T-helper 2 cell treated with Interferon-gamma antibody and Interleukin-4, amounts not matched to agents 5 μg/mL and 100 μg/mL, for 36 hours (primary cell): ENCODE measurements at regions not wholly inside any gene's neighbourhood (a gene's known extent, or its start where the extent isn't known, plus 50 kb on each side); places are given as distances from the start of the nearest gene placed in this dataset.

Experiments
- DNase-seq: peaks from one replicate; pipeline ENCODE4 v3.0.0; 2021; ENCODE audit warnings: low spot score
- H3K27ac Mint-ChIP-seq: one replicate; pipeline ENCODE4 v1.8.0; 2021; ENCODE audit warnings: mild to moderate bottlenecking, mixed read lengths
- H3K27me3 Mint-ChIP-seq: one replicate; pipeline ENCODE4 v1.8.0; 2021; ENCODE audit warnings: low read depth, mixed read lengths
- H3K36me3 Mint-ChIP-seq: one replicate; pipeline ENCODE4 v1.8.0; 2021; ENCODE audit warnings: low read depth, mixed read lengths
- H3K4me1 Mint-ChIP-seq: one replicate; pipeline ENCODE4 v1.8.0; 2021; ENCODE audit warnings: low read depth, mixed read lengths
- H3K4me3 Mint-ChIP-seq: one replicate; pipeline ENCODE4 v1.8.0; 2022; ENCODE audit warnings: mild to moderate bottlenecking, moderate library complexity, mixed read lengths
- H3K9me3 Mint-ChIP-seq: one replicate; pipeline ENCODE4 v1.8.0; 2021; ENCODE audit warnings: mixed read lengths

GRCh38 chrX:69323786-69324720 is 158.8 kb upstream of the PJA1 start:
- Mint-ChIP-seq H3K36me3 (no peaks in the 10 kb centered on the region), H3K9me3 (no peaks in the 10 kb centered on the region), H3K4me3 (no peak overlapping the region), H3K27ac (no peak overlapping the region), H3K27me3 (no peaks in the 10 kb centered on the region), H3K4me1 (no peaks in the 10 kb centered on the region)
- no peak for DNase-seq

- Mint-ChIP-seq H3K27ac (no peak overlapping the region), H3K4me1 (no peaks in the 10 kb centered on the region), H3K4me3 (no peak overlapping the region), H3K9me3 (no peaks in the 10 kb centered on the region), H3K36me3 (no peaks in the 10 kb centered on the region), H3K27me3 (no peaks in the 10 kb centered on the region)
- no peak for DNase-seq
These were observed 156.5 kb upstream of the PJA1 start for GRCh38 chrX:69321789-69322188.

- H3K27ac Mint-ChIP-seq: no peak overlapping the region
- H3K4me3 Mint-ChIP-seq: no peak overlapping the region
- H3K4me1 Mint-ChIP-seq: no peaks in the 10 kb centered on the region
- DNase-seq: no peak
- no peaks in the 10 kb centered on the region for H3K9me3 Mint-ChIP-seq
- no peaks in the 10 kb centered on the region for H3K36me3 Mint-ChIP-seq
- H3K27me3 Mint-ChIP-seq: no peaks in the 10 kb centered on the region
These were observed 155.9 kb upstream of the PJA1 start for GRCh38 chrX:69321006-69321655.

- DNase-seq: no peak
- H3K9me3 Mint-ChIP-seq: no peaks in the 10 kb centered on the region
- H3K4me1 Mint-ChIP-seq: no peaks in the 10 kb centered on the region
- no peak overlapping the region for H3K27ac Mint-ChIP-seq
- no peak overlapping the region for H3K4me3 Mint-ChIP-seq
- H3K36me3 Mint-ChIP-seq: no peaks in the 10 kb centered on the region
- H3K27me3 Mint-ChIP-seq: no peaks in the 10 kb centered on the region
These were observed 154.9 kb upstream of the PJA1 start for GRCh38 chrX:69320116-69320515.

DNA sequence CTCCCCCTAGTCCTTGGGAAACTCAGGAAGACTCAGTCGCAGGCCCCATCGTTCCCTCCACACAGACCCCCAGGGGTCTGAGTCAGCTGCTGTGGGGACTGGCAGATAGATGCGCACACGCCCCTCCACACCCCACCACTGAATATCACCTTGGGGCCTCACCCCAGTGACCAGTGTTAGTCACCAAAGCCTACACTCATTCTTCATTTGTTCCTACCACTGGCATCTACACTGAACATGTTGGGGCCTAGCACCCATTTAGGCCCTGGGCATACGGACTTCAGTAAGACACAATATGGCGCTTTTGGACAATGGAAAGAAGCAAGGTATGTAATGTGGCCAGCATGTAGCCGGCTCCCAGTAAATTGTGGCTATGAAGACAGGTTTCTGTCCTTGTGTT is 154.1 kb upstream of the PJA1 start:
- DNase-seq: no peak
- Mint-ChIP-seq H3K4me1 (no peaks in the 10 kb centered on the region), H3K9me3 (no peaks in the 10 kb centered on the region), H3K27ac (no peak overlapping the region), H3K4me3 (no peak overlapping the region), H3K27me3 (no peaks in the 10 kb centered on the region), H3K36me3 (no peaks in the 10 kb centered on the region)

GRCh38 chrX:69318651-69319340 is 153.5 kb upstream of the PJA1 start:
- Mint-ChIP-seq H3K27ac (no peak overlapping the region), H3K9me3 (no peaks in the 10 kb centered on the region), H3K4me3 (no peak overlapping the region), H3K36me3 (no peaks in the 10 kb centered on the region), H3K27me3 (no peaks in the 10 kb centered on the region), H3K4me1 (no peaks in the 10 kb centered on the region)
- no peak for DNase-seq

DNA sequence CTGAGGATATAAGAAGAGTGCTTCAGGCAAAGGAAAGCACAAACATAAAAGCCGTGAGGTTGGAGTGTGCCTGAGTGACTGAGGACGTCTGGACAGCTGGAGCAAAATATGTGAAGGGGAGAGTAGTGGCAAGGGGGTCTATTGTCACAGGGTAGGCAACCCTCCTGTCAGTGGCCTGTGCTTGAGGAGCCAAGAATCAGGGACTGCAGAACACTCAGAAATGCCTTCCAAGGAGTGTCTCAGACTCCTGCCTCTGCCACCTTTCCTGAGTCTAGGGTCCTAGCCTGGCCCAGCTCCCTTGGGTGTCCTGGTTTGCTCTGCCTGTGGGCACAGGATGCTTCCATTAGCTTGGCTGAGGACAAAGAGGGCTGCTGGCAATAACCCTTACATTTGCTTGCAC is 152.5 kb upstream of the PJA1 start:
- H3K27ac Mint-ChIP-seq: no peak overlapping the region
- H3K27me3 Mint-ChIP-seq: no peaks in the 10 kb centered on the region
- no peak overlapping the region for H3K4me3 Mint-ChIP-seq

GRCh38 chrX:69314436-69315348 is 149.4 kb upstream of the PJA1 start:
- Mint-ChIP-seq H3K27ac (no peak overlapping the region), H3K27me3 (no peaks in the 10 kb centered on the region), H3K4me1 (no peaks in the 10 kb centered on the region), H3K9me3 (no peaks in the 10 kb centered on the region), H3K36me3 (no peaks in the 10 kb centered on the region), H3K4me3 (no peak overlapping the region)
- no peak for DNase-seq

More for the DNA sequence above, 152.5 kb upstream of the PJA1 start:
- no peaks in the 10 kb centered on the region for H3K36me3 Mint-ChIP-seq
- no peak for DNase-seq
- no peaks in the 10 kb centered on the region for H3K9me3 Mint-ChIP-seq
- no peaks in the 10 kb centered on the region for H3K4me1 Mint-ChIP-seq

DNA sequence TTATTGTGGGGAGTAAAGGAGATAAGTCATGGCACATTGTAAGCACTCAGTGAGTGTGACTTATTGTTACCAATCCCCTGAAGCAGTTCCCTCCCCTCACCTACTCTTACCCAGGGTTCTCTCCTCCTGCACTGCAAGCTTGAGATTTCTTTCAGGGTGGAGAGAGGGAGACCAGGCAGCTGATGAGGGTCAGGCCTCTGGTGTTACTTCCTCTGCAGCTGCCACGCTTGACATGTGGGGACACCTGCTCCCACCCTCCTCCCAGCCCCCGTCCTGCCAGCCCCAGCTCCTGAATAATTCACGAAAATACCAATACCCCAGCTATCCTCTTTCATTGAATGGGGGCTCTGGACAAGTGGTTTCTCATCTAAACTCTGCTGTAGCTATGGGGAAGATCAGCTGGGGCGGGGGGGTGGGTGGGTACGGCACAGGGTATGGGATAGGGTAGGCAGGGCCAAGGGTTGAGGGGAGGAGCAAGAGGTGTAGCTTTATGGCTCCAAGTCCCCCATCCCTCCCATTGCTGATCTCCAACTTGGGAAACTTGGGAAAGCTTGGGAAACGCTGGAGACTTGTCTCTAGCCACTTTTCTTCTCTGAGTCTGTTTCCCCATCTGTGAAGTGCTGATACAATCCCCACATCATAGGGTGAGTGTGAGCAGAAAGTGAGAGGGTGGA is 148.5 kb upstream of the PJA1 start:
- DNase-seq: no peak
- no peak overlapping the region for H3K27ac Mint-ChIP-seq
- no peaks in the 10 kb centered on the region for H3K27me3 Mint-ChIP-seq
- no peak overlapping the region for H3K4me3 Mint-ChIP-seq
- no peaks in the 10 kb centered on the region for H3K36me3 Mint-ChIP-seq
- no peaks in the 10 kb centered on the region for H3K9me3 Mint-ChIP-seq
- H3K4me1 Mint-ChIP-seq: no peaks in the 10 kb centered on the region

DNA sequence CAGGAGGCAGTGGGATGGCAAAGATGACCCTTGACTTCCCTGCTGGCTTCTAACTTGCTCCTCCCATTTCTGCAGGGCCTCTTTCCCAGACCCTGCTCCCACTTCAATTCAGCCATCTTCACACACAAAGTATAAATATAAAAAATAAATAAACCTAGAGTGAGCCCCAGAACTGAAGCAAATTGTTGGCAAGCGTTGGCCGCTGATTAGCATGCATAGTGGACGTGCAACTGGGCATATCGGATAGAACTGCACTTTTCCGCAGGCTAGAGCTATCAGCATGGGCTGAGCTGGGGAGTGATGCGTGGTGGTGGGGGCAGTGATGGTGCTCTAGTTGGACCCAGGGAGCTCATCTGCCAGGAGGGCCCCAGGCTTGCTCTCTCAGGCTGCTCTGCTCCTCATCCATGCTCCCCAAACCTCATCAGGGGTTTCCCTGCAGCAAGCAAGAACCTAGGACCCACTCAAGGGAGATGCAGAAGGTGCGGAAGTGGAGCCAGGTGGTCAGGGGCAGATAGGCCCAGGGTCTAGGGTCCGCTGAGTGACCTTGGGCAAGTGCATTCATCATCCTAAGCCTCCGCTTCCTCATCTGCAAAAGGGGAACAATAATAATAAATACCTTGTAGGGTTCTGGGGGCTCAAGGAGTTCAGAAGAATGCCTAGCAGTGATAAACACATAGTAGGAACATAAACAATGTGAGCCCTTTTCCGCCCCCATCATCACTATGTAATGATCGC is 146.8 kb upstream of the PJA1 start:
- no peaks in the 10 kb centered on the region for H3K4me1 Mint-ChIP-seq
- H3K36me3 Mint-ChIP-seq: no peaks in the 10 kb centered on the region
- no peaks in the 10 kb centered on the region for H3K9me3 Mint-ChIP-seq
- no peak overlapping the region for H3K4me3 Mint-ChIP-seq
- no peak for DNase-seq
- H3K27me3 Mint-ChIP-seq: no peaks in the 10 kb centered on the region
- H3K27ac Mint-ChIP-seq: no peak overlapping the region

GRCh38 chrX:69309074-69309792 is 144.0 kb upstream of the PJA1 start:
- Mint-ChIP-seq H3K9me3 (no peaks in the 10 kb centered on the region), H3K27ac (no peak overlapping the region), H3K27me3 (peaks cover 8% of the 10 kb centered on the region), H3K4me3 (no peak overlapping the region), H3K36me3 (no peaks in the 10 kb centered on the region), H3K4me1 (no peaks in the 10 kb centered on the region)
- no peak for DNase-seq

DNA sequence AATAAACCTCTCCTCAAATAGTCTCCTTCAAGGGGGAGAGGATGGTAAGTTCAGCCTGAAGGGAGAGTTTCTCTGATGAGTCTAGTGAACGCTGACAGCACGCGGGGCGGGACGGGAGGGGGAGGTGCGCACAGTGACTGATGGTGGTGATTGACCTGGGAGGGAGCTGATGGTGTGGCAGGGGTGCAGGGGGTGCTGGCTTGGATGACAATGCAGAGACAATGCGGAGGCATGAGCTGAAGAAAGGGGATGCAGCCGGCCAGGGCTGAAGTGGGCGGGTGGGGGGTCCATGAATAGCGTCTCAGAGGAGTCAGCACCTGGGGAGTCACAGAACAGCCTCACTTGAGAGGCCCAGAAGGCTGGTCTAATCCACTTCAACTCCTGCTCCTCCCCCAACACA is 142.5 kb upstream of the PJA1 start:
- Mint-ChIP-seq H3K27ac (no peak overlapping the region), H3K27me3 (peaks cover 8% of the 10 kb centered on the region), H3K36me3 (no peaks in the 10 kb centered on the region), H3K9me3 (no peaks in the 10 kb centered on the region), H3K4me1 (no peaks in the 10 kb centered on the region), H3K4me3 (no peak overlapping the region)
- no peak for DNase-seq
